ENCODE measurements at regions not wholly inside any gene's neighbourhood (a gene's known extent, or its start where the extent isn't known, plus 50 kb on each side); places are given as distances from the start of the nearest gene placed in this dataset.

- H3K27me3 ChIP-seq (ENCODE audit: control insufficient read depth, insufficient read depth, low read length, poor library complexity, severe bottlenecking): no peaks in the 10 kb centered on the region
- H3K27ac ChIP-seq (ENCODE audit: low read depth, low read length): no peak overlapping the region
- H3K4me3 Mint-ChIP-seq: no peak overlapping the region
- DNase-seq: no peak
- peaks cover 15% of the 10 kb centered on the region for H3K9me3 Mint-ChIP-seq
- H3K4me1 ChIP-seq (ENCODE audit: control insufficient read depth, insufficient read depth, low read length): no peaks in the 10 kb centered on the region
- H3K4me3 ChIP-seq (ENCODE audit: low read length): no peak overlapping the region
- no peaks in the 10 kb centered on the region for H3K36me3 Mint-ChIP-seq (ENCODE audit: low read depth)
- H3K27ac Mint-ChIP-seq: no peak overlapping the region
- H3K36me3 ChIP-seq (ENCODE audit: control insufficient read depth, insufficient read depth, low read length): no peaks in the 10 kb centered on the region
- 97% methylated on average over 1 of the region's 1 CpG; no CpG with 5 or more reads in 1 of the 2 experiments for WGBS, 2 experiments (ENCODE audit: insufficient coverage in 1 of 2, insufficient read length in 1 of 2)
- no peak for TF ChIP-seq CTCF (conservative IDR thresholded peaks at IDR 0.05)
- H3K4me1 Mint-ChIP-seq: no peaks in the 10 kb centered on the region
- no peak overlapping the region for H3K9ac ChIP-seq (ENCODE audit: extremely low read depth, low read length, poor library complexity, severe bottlenecking)
- peaks cover 13% of the 10 kb centered on the region for H3K9me3 ChIP-seq (ENCODE audit: control insufficient read depth, low read length)
- H3K27me3 Mint-ChIP-seq (ENCODE audit: insufficient read depth): peaks cover 4% of the 10 kb centered on the region
These were observed 142.3 kb downstream of the BARHL2 start for GRCh38 chr1:90574692-90575370.

DNA sequence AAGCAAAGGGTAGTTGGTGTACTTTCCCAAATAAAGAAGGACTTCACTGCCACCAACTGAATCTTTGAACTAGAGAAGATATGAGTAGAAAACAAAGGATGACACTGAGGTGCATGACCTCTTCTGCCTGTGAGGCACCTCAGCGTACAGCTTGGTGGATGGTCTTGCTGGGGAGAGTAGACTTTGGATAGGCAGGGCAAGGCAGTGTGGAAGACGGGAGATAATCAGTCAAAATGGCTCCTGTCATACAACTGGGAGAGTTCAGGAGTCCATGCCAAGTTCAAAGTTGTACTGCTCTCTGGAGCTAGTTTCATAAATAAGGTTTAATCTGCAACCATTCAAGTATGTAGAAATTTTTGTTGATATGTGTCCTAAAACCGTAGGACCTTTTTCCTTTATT, 143.4 kb downstream of the BARHL2 start:
- 92 to 95% methylated on average over 2 of the region's 3 CpGs for WGBS, 2 experiments (ENCODE audit: insufficient coverage in 1 of 2, insufficient read length in 1 of 2)
- H3K4me3 Mint-ChIP-seq: no peak overlapping the region
- H3K27me3 Mint-ChIP-seq (ENCODE audit: insufficient read depth): no peaks in the 10 kb centered on the region
- DNase-seq: no peak
- no peak overlapping the region for H3K27ac Mint-ChIP-seq
- H3K36me3 Mint-ChIP-seq (ENCODE audit: low read depth): no peaks in the 10 kb centered on the region
- no peak overlapping the region for H3K9ac ChIP-seq (ENCODE audit: extremely low read depth, low read length, poor library complexity, severe bottlenecking)
- H3K4me1 Mint-ChIP-seq: peaks cover 10% of the 10 kb centered on the region
- no peak overlapping the region for H3K4me3 ChIP-seq (ENCODE audit: low read length)
- no peak for TF ChIP-seq CTCF (conservative IDR thresholded peaks at IDR 0.05)
- peaks cover 13% of the 10 kb centered on the region for H3K9me3 ChIP-seq (ENCODE audit: control insufficient read depth, low read length)
- H3K27me3 ChIP-seq (ENCODE audit: control insufficient read depth, insufficient read depth, low read length, poor library complexity, severe bottlenecking): no peaks in the 10 kb centered on the region
- H3K36me3 ChIP-seq (ENCODE audit: control insufficient read depth, insufficient read depth, low read length): no peaks in the 10 kb centered on the region
- H3K9me3 Mint-ChIP-seq: peaks cover 15% of the 10 kb centered on the region
- H3K27ac ChIP-seq (ENCODE audit: low read depth, low read length): no peak overlapping the region
- H3K4me1 ChIP-seq (ENCODE audit: control insufficient read depth, insufficient read depth, low read length): no peaks in the 10 kb centered on the region

DNA sequence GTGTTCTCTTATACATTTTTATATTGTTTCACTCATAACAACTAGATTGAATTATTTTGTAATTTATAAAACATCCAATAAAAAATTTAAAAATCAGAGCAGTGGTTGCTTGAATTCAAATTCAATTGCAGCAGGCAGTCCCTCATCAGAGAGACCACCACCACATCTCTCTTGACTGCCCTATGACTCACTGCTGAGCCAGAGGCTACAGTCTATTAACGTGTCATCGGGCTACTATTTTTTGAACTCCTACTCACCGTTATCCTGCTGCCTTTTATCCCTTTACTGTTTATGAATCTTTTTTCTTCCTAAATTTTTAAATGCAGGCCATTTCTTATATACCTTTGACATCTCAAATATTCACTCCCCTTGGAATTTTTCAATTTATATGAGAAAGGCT, 144.7 kb downstream of the BARHL2 start:
- Mint-ChIP-seq H3K27me3 (ENCODE audit: insufficient read depth) (no peaks in the 10 kb centered on the region), H3K9me3 (peaks cover 15% of the 10 kb centered on the region), H3K4me3 (no peak overlapping the region), H3K4me1 (peaks cover 19% of the 10 kb centered on the region), H3K27ac (no peak overlapping the region), H3K36me3 (ENCODE audit: low read depth) (no peaks in the 10 kb centered on the region)
- no peak overlapping the region for H3K9ac ChIP-seq (ENCODE audit: extremely low read depth, low read length, poor library complexity, severe bottlenecking)
- H3K4me3 ChIP-seq (ENCODE audit: low read length): no peak overlapping the region
- 85 to 100% methylated on average over 2 to 3 of the region's 3 CpGs for WGBS, 2 experiments (ENCODE audit: insufficient coverage in 1 of 2, insufficient read length in 1 of 2)
- peaks cover 13% of the 10 kb centered on the region for H3K9me3 ChIP-seq (ENCODE audit: control insufficient read depth, low read length)
- H3K27ac ChIP-seq (ENCODE audit: low read depth, low read length): no peak overlapping the region
- TF ChIP-seq CTCF (conservative IDR thresholded peaks at IDR 0.05): no peak
- H3K36me3 ChIP-seq (ENCODE audit: control insufficient read depth, insufficient read depth, low read length): no peaks in the 10 kb centered on the region
- H3K27me3 ChIP-seq (ENCODE audit: control insufficient read depth, insufficient read depth, low read length, poor library complexity, severe bottlenecking): no peaks in the 10 kb centered on the region
- peaks cover 4% of the 10 kb centered on the region for H3K4me1 ChIP-seq (ENCODE audit: control insufficient read depth, insufficient read depth, low read length)
- DNase-seq: no peak

Measured in endodermal cell (in vitro differentiated cells).